Trophoblast cell (in vitro differentiated cells and primary cell): ENCODE measurements at regions not wholly inside any gene's neighbourhood (a gene's known extent, or its start where the extent isn't known, plus 50 kb on each side); places are given as distances from the start of the nearest gene placed in this dataset.
"Not testable (repeated sequence)": the region's sequence is repeated elsewhere in the genome, so short reads cannot be mapped to it uniquely, and the experiment has no call there.

Source experiments
- DNase-seq, 2 donors: peaks; one replicate each; pipeline ENCODE4 v3.0.0-alpha.2; 2016
- H2AFZ ChIP-seq: 2 replicates; pipeline ENCODE4 v1.6.1; 2013; ENCODE audit warnings: low read length, moderate library complexity, mild to moderate bottlenecking; ENCODE audit not compliant: insufficient read depth, poor library complexity
- H2AK5ac ChIP-seq: 2 replicates; pipeline ENCODE4 v1.6.1; 2013; ENCODE audit warnings: mild to moderate bottlenecking, low read length
- H2BK120ac ChIP-seq: 2 replicates; pipeline ENCODE4 v1.6.1; 2013; ENCODE audit warnings: low read length, mild to moderate bottlenecking, moderate library complexity; ENCODE audit not compliant: insufficient read depth, poor library complexity
- H2BK12ac ChIP-seq: 2 replicates; pipeline ENCODE4 v1.6.1; 2013; ENCODE audit warnings: mild to moderate bottlenecking, low read length, moderate library complexity
- H2BK5ac ChIP-seq: 2 replicates; pipeline ENCODE4 v1.6.1; 2013; ENCODE audit warnings: low read length, low read depth, moderate library complexity, mild to moderate bottlenecking; ENCODE audit not compliant: poor library complexity
- H3K14ac ChIP-seq: 2 replicates; pipeline ENCODE4 v1.6.1; 2013; ENCODE audit warnings: mild to moderate bottlenecking, low read length
- H3K18ac ChIP-seq: 2 replicates; pipeline ENCODE4 v1.6.1; 2013; ENCODE audit warnings: mild to moderate bottlenecking, low read length
- H3K23ac ChIP-seq: 2 replicates; pipeline ENCODE4 v1.6.1; 2013; ENCODE audit warnings: low read length
- H3K27ac ChIP-seq: 2 replicates; pipeline ENCODE4 v1.5.1; 2013; ENCODE audit warnings: low read depth, mild to moderate bottlenecking, inconsistent platforms, low read length, moderate library complexity
- H3K27me3 ChIP-seq: 2 replicates; pipeline ENCODE4 v1.6.1; 2013; ENCODE audit warnings: inconsistent platforms, mild to moderate bottlenecking, low read length, moderate library complexity; ENCODE audit not compliant: insufficient read depth
- H3K36me3 ChIP-seq, 2 experiments: 1 replicate in 1 of 2; 2 replicates in 1 of 2; pipeline ENCODE4 v1.6.1; 2013; ENCODE audit warnings: low read length in 2 of 2, mild to moderate bottlenecking in 2 of 2, moderate library complexity in 1 of 2; ENCODE audit not compliant: insufficient read depth in 2 of 2, control insufficient read depth in 1 of 2
- H3K4ac ChIP-seq: 2 replicates; pipeline ENCODE4 v1.6.1; 2013; ENCODE audit warnings: low read depth, mild to moderate bottlenecking, low read length, moderate library complexity
- H3K4me1 ChIP-seq, 2 experiments: 1 replicate in 1 of 2; 2 replicates in 1 of 2; pipeline ENCODE4 v1.6.1; 2013; ENCODE audit warnings: low read length in 2 of 2, mild to moderate bottlenecking in 2 of 2, moderate library complexity in 1 of 2; ENCODE audit not compliant: insufficient read depth in 2 of 2, control insufficient read depth in 1 of 2
- H3K4me2 ChIP-seq: 2 replicates; pipeline ENCODE4 v1.6.1; 2013; ENCODE audit warnings: inconsistent platforms, mild to moderate bottlenecking, low read length, moderate library complexity
- H3K4me3 ChIP-seq: 2 replicates; pipeline ENCODE4 v1.5.1; 2013; ENCODE audit warnings: mild to moderate bottlenecking, low read depth, low read length, inconsistent platforms
- H3K79me1 ChIP-seq: one replicate; pipeline ENCODE4 v1.6.1; 2013; ENCODE audit warnings: low read length
- H3K79me2 ChIP-seq: 2 replicates; pipeline ENCODE4 v1.6.1; 2013; ENCODE audit warnings: low read length, mild to moderate bottlenecking; ENCODE audit not compliant: control insufficient read depth, insufficient read depth, poor library complexity
- H3K9ac ChIP-seq: 2 replicates; pipeline ENCODE4 v1.6.1; 2013; ENCODE audit warnings: mild to moderate bottlenecking, low read length
- H3K9me3 ChIP-seq: 2 replicates; pipeline ENCODE4 v1.6.1; 2013; ENCODE audit warnings: low read depth, mild to moderate bottlenecking, control low read depth, inconsistent platforms, low read length; ENCODE audit not compliant: insufficient read depth
- H4K12ac ChIP-seq: 2 replicates; pipeline ENCODE4 v1.6.1; 2013; ENCODE audit warnings: low read depth, mild to moderate bottlenecking, low read length, moderate library complexity
- H4K8ac ChIP-seq: 2 replicates; pipeline ENCODE4 v1.6.1; 2013; ENCODE audit warnings: low read depth, mild to moderate bottlenecking, low read length, moderate library complexity
- H4K91ac ChIP-seq: one replicate; pipeline ENCODE4 v1.6.1; 2013; ENCODE audit warnings: low read depth, mild to moderate bottlenecking, low read length, moderate library complexity
- WGBS: extraction: QIAGEN DNeasy Blood & Tissue Kit; methylation state at CpG from one replicate; pipeline ENCODE4 v1.1.7; 2013; ENCODE audit warnings: missing lambda C conversion rate; ENCODE audit not compliant: insufficient read length, insufficient coverage; ENCODE audit errors: extremely low coverage; 5-methylcytosine and 5-hydroxymethylcytosine counted together

GRCh38 chr19:28596561-28597071, 616.3 kb downstream of the UQCRFS1 start:
- Histone ChIP-seq H3K36me3 (peaks cover 0 to 2% of the 10 kb centered on the region in 2 experiments), H2AFZ (no peak overlapping the region), H3K4me1 (no peaks in the 10 kb centered on the region), H3K23ac (no peak overlapping the region), H4K12ac (no peak overlapping the region), H3K18ac (no peak overlapping the region), H3K14ac (no peak overlapping the region), H3K9me3 (no peaks in the 10 kb centered on the region), H3K4me3 (no peak overlapping the region), H2BK5ac (no peak overlapping the region), H3K79me1 (no peaks in the 10 kb centered on the region), H3K4ac (no peak overlapping the region), H4K8ac (no peak overlapping the region), H3K27ac (no peak overlapping the region), H3K79me2 (no peaks in the 10 kb centered on the region), H2AK5ac (no peak overlapping the region), H3K27me3 (no peaks in the 10 kb centered on the region), H2BK120ac (no peak overlapping the region), H3K9ac (no peak overlapping the region), H3K4me2 (no peak overlapping the region), H2BK12ac (no peak overlapping the region), H4K91ac (no peak overlapping the region)
- DNase-seq, result no peak
- no CpG with 5 or more reads among the region's 12 CpGs for WGBS

- Histone ChIP-seq H3K23ac (no peak overlapping the region), H3K9ac (no peak overlapping the region), H3K9me3 (no peaks in the 10 kb centered on the region), H2BK5ac (no peak overlapping the region), H3K27me3 (no peaks in the 10 kb centered on the region), H3K4me3 (no peak overlapping the region), H3K27ac (no peak overlapping the region), H2AFZ (no peak overlapping the region), H3K4ac (no peak overlapping the region), H3K4me2 (no peak overlapping the region), H4K91ac (no peak overlapping the region), H4K12ac (no peak overlapping the region), H3K36me3 (peaks cover 0 to 2% of the 10 kb centered on the region in 2 experiments), H2BK12ac (no peak overlapping the region), H3K18ac (no peak overlapping the region), H3K14ac (no peak overlapping the region), H3K4me1 (no peaks in the 10 kb centered on the region), H4K8ac (no peak overlapping the region), H3K79me2 (no peaks in the 10 kb centered on the region), H2BK120ac (no peak overlapping the region), H3K79me1 (no peaks in the 10 kb centered on the region), H2AK5ac (no peak overlapping the region)
- no CpG with 5 or more reads among the region's 4 CpGs for WGBS
- no peak for DNase-seq
These were observed 617.0 kb downstream of the UQCRFS1 start for GRCh38 chr19:28595722-28596480.

- no peak overlapping the region for H3K4ac ChIP-seq
- no peaks in the 10 kb centered on the region for H3K79me2 ChIP-seq
- H3K27me3 ChIP-seq, result no peaks in the 10 kb centered on the region
- H3K4me2 ChIP-seq, result no peak overlapping the region
- no peak overlapping the region for H3K14ac ChIP-seq
- H4K8ac ChIP-seq, result no peak overlapping the region
- no peak overlapping the region for H3K27ac ChIP-seq
- H4K91ac ChIP-seq, result no peak overlapping the region
- no peak overlapping the region for H3K4me3 ChIP-seq
- no peak overlapping the region for H2BK12ac ChIP-seq
- DNase-seq, result no peak
- H2BK120ac ChIP-seq, result no peak overlapping the region
- H3K18ac ChIP-seq, result no peak overlapping the region
- H2BK5ac ChIP-seq, result no peak overlapping the region
- WGBS, result no CpG with 5 or more reads among the region's 2 CpGs
- H3K4me1 ChIP-seq, result peaks cover 0 to 2% of the 10 kb centered on the region in 2 experiments
- H3K79me1 ChIP-seq, result no peaks in the 10 kb centered on the region
- H3K9me3 ChIP-seq, result no peaks in the 10 kb centered on the region
- H3K9ac ChIP-seq, result no peak overlapping the region
- H3K23ac ChIP-seq, result no peak overlapping the region
- H2AK5ac ChIP-seq, result no peak overlapping the region
- H2AFZ ChIP-seq, result no peak overlapping the region
- H4K12ac ChIP-seq, result no peak overlapping the region
- peaks cover 0 to 2% of the 10 kb centered on the region in 2 experiments for H3K36me3 ChIP-seq
These were observed 618.2 kb downstream of the UQCRFS1 start for GRCh38 chr19:28594737-28595136.

GRCh38 chr19:28589991-28590411, 623.0 kb downstream of the UQCRFS1 start:
- H3K4ac ChIP-seq, H3K79me2 ChIP-seq, H3K79me1 ChIP-seq, H3K9me3 ChIP-seq, H3K14ac ChIP-seq, H3K4me3 ChIP-seq, H4K8ac ChIP-seq, H3K27ac ChIP-seq, H2BK5ac ChIP-seq, H3K9ac ChIP-seq, H3K27me3 ChIP-seq, H3K23ac ChIP-seq, H2AK5ac ChIP-seq, H4K91ac ChIP-seq, H4K12ac ChIP-seq, H2BK120ac ChIP-seq, H3K18ac ChIP-seq, H3K4me2 ChIP-seq, H2BK12ac ChIP-seq, H3K36me3 ChIP-seq, DNase-seq, H2AFZ ChIP-seq: not testable (repeated sequence)
- no CpG with 5 or more reads among the region's 11 CpGs for WGBS
- peaks cover 10 to 19% of the 10 kb centered on the region in 2 experiments for H3K4me1 ChIP-seq
